Neural cell (in vitro differentiated cells): ENCODE measurements at regions not wholly inside any gene's neighbourhood (a gene's known extent, or its start where the extent isn't known, plus 50 kb on each side); places are given as distances from the start of the nearest gene placed in this dataset.

ENCODE experiments used
- CTCF ChIP-seq: fragments of 450-650 bp; IDR thresholded peaks from 2 replicates; pipeline ENCODE4 v1.5.1; 2014; ENCODE audit warnings: antibody characterized with exemption, mild to moderate bottlenecking, moderate library complexity; ENCODE audit not compliant: poor library complexity, severe bottlenecking
- EP300 ChIP-seq: fragments of 450-650 bp; conservative IDR thresholded peaks from 2 replicates; pipeline ENCODE4 v1.6.1; 2014; ENCODE audit warnings: antibody characterized with exemption, mild to moderate bottlenecking, moderate library complexity; ENCODE audit not compliant: poor library complexity, severe bottlenecking
- EZH2 ChIP-seq: fragments of 200-600, 300-800 bp; shearing (Covaris generic), sonication (generic); IDR thresholded peaks from 2 replicates; pipeline ENCODE4 v1.6.1; 2014; ENCODE audit warnings: antibody characterized with exemption, low read length, borderline replicate concordance, mild to moderate bottlenecking; ENCODE audit not compliant: insufficient read depth, poor library complexity, severe bottlenecking
- POLR2AphosphoS5 ChIP-seq: IDR thresholded peaks from 2 replicates; pipeline ENCODE4 v1.6.1; 2012
- REST ChIP-seq: IDR thresholded peaks from 2 replicates; pipeline ENCODE4 v1.6.1; 2012; ENCODE audit warnings: borderline replicate concordance

DNA sequence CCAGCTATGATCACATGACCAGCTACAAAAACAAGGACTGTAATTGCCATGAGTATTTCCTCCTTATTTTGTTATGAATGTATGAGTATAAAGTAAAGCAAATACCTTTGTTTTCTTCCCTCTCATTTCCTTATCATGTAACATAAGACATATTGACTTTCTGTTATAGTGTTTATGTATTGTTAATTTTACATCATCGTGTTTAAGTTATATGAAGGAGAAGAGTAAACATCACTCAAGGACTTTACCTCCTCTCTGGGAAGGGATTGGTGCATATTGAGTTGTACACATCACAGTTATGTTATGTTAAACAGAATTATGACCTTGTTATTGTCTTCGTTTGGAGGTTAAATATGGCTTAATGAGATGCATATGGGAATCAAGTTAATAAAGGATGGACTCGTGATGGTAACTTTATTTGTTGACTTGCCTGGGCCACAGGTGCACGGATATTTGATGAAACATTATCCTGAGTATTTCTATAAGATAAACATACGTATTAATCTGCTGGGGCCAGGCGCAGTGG, 57.3 kb upstream of the CNKSR3 start:
- no peak for TF ChIP-seq POLR2AphosphoS5
- TF ChIP-seq CTCF: no peak
- TF ChIP-seq REST: no peak
- TF ChIP-seq EZH2: no peak
- no peak for TF ChIP-seq EP300
